ENCODE measurements at regions not wholly inside any gene's neighbourhood (a gene's known extent, or its start where the extent isn't known, plus 50 kb on each side); places are given as distances from the start of the nearest gene placed in this dataset.

DNA sequence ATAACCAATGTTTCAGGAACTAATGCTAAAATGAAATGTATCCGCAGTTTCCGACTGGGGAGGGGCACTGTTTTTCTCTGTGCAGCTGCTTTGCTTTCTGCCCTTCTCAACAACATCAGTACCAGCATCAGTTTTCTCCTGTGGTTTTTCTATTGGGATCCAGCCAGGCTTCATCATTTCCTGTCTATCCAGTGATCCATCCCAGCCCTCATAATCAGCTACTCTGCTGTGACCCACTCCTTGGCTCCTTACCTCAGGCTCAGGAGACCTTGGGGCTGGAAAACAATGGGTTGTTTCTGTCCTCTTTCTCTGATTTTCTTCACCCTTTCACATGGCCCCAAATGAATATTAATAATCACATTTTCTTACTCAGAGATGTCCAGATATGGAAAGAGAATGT lies 222.2 kb upstream of the DKK2 start:
- no peak for TF ChIP-seq POLR2A (IDR thresholded peaks at IDR 0.05)
- TF ChIP-seq, protein P1, sequence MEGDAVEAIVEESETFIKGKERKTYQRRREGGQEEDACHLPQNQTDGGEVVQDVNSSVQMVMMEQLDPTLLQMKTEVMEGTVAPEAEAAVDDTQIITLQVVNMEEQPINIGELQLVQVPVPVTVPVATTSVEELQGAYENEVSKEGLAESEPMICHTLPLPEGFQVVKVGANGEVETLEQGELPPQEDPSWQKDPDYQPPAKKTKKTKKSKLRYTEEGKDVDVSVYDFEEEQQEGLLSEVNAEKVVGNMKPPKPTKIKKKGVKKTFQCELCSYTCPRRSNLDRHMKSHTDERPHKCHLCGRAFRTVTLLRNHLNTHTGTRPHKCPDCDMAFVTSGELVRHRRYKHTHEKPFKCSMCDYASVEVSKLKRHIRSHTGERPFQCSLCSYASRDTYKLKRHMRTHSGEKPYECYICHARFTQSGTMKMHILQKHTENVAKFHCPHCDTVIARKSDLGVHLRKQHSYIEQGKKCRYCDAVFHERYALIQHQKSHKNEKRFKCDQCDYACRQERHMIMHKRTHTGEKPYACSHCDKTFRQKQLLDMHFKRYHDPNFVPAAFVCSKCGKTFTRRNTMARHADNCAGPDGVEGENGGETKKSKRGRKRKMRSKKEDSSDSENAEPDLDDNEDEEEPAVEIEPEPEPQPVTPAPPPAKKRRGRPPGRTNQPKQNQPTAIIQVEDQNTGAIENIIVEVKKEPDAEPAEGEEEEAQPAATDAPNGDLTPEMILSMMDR (IDR thresholded peaks at IDR 0.05): no peak
- intact Hi-C loops (cut with DNase I): no loop called here
- H3K4me1 ChIP-seq: no peaks in the 10 kb centered on the region
- 88 to 94% methylated on average over 2 of the region's 2 CpGs for WGBS, 2 donors
- H3K27me3 ChIP-seq: no peaks in the 10 kb centered on the region
- no peak for DNase-seq
- no peaks in the 10 kb centered on the region for H3K36me3 ChIP-seq
- no peaks in the 10 kb centered on the region for H3K9me3 ChIP-seq
- H3K4me3 ChIP-seq (replicated peaks in 1 of 3): no peak overlapping the region
- no peak overlapping the region for H3K27ac ChIP-seq

DNA sequence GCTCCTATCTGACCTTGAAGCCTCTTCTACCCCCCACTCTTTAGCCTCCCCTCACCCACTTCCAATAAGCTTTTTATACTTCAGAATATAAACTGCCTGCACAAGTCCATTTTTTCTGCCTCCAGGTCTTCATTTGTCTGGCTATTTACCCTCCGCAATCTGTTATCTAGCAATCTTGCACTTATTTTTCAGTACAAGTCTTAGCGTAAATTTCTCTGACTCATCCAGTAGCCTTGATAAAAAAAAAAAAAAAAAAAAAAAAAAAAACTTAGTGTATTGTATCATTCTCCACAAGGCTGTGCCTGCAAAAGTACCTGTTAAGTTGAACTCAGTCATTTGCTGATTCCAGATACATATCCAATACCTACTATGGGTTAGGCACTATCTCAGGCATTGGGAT lies 219.5 kb upstream of the DKK2 start:
- 95 to 96% methylated on average over 2 of the region's 2 CpGs for WGBS, 2 donors
- no peak overlapping the region for H3K27ac ChIP-seq
- H3K4me1 ChIP-seq: no peaks in the 10 kb centered on the region
- no peaks in the 10 kb centered on the region for H3K27me3 ChIP-seq
- TF ChIP-seq, protein P1 (IDR thresholded peaks at IDR 0.05): no peak
- TF ChIP-seq POLR2A (IDR thresholded peaks at IDR 0.05): no peak
- no peak overlapping the region for H3K4me3 ChIP-seq (replicated peaks in 1 of 3)
- DNase-seq: no peak
- no peaks in the 10 kb centered on the region for H3K9me3 ChIP-seq
- intact Hi-C loops (cut with DNase I): no loop called here
- H3K36me3 ChIP-seq: no peaks in the 10 kb centered on the region

DNA sequence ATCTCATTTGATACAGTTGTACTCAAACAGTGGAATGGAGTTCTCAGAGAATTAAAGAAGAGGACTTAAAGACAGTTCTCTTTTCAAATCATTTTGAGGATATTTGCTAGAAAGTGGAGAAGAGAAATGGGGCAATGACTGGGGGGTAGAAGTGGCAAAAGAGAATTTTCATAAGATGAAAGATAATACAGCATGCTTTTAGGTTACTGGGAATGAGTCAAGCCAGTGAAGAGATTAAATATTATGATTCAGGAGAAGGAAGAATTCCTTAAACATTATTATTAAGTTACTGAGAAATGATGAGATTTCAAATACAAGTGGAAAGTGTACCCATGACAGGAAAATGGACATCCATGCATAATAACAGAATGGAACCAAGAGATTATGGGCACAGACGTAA lies 219.0 kb upstream of the DKK2 start:
- H3K9me3 ChIP-seq: no peaks in the 10 kb centered on the region
- no peaks in the 10 kb centered on the region for H3K4me1 ChIP-seq
- no peak overlapping the region for H3K27ac ChIP-seq
- H3K27me3 ChIP-seq: no peaks in the 10 kb centered on the region
- no peak for DNase-seq
- H3K36me3 ChIP-seq: no peaks in the 10 kb centered on the region
- intact Hi-C loops (cut with DNase I): no loop called here
- H3K4me3 ChIP-seq (replicated peaks in 1 of 3): no peak overlapping the region
- WGBS, 2 donors: 90 to 91% methylated on average over 1 of the region's 1 CpG
- TF ChIP-seq, protein P1 (IDR thresholded peaks at IDR 0.05): no peak
- TF ChIP-seq POLR2A (IDR thresholded peaks at IDR 0.05): no peak

DNA sequence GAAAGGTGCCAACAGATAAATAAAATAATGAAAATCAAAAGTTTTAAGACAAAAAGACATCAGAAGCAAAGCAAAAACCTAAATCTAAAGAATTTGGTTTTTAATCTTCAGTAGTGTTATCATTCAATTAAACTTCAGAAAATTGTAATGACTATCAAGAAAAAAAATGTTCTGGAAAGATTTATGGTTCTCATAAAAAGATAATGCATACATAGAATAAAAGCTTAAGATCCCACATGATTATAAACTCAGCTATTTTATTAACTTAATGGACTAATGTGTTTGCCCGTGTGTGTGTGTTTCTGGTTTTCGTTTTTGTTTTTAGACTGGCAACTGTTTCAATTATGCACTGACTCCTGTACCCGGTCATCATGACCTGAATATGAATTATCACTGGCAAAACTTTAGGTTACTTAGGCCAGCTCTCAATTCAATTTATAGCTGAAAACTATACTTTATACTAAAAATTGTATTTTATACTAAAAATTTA lies 217.5 kb upstream of the DKK2 start:
- Histone ChIP-seq H3K27ac (no peak overlapping the region), H3K4me3 (replicated peaks in 1 of 3) (no peak overlapping the region), H3K27me3 (no peaks in the 10 kb centered on the region), H3K9me3 (no peaks in the 10 kb centered on the region), H3K4me1 (no peaks in the 10 kb centered on the region), H3K36me3 (no peaks in the 10 kb centered on the region)
- TF ChIP-seq, protein P1 (IDR thresholded peaks at IDR 0.05): no peak
- TF ChIP-seq POLR2A (IDR thresholded peaks at IDR 0.05): no peak
- DNase-seq: no peak
- intact Hi-C loops (cut with DNase I): no loop called here
- WGBS, 2 donors: 87 to 88% methylated on average over 3 of the region's 3 CpGs

DNA sequence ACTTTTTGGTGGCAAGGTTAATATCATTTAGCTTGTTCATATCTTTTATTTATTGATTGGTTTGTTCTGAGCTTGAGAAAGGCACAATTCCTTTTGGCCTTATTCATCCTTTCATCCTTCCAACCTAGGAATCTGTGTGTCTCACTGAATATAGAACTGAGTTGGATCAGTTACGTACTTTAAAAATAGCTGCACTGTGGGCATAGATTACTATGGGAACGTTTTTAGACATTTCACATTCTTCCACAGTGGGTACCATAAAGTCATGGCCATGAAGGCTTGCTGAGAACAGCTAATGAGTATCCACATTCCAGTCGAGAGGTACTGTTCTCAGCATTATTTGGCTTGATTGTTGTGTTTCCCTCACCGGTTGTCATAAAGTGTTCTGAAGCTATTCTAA lies 217.0 kb upstream of the DKK2 start:
- no peak for DNase-seq
- Histone ChIP-seq H3K27me3 (no peaks in the 10 kb centered on the region), H3K36me3 (no peaks in the 10 kb centered on the region), H3K4me1 (no peaks in the 10 kb centered on the region), H3K4me3 (replicated peaks in 1 of 3) (no peak overlapping the region), H3K9me3 (no peaks in the 10 kb centered on the region), H3K27ac (no peak overlapping the region)
- no peak for TF ChIP-seq POLR2A (IDR thresholded peaks at IDR 0.05)
- TF ChIP-seq, protein P1 (IDR thresholded peaks at IDR 0.05): no peak
- WGBS, 2 donors: 72 to 76% methylated on average over 4 of the region's 4 CpGs
- intact Hi-C loops (cut with DNase I): no loop called here
